ENCODE measurements at regions not wholly inside any gene's neighbourhood (a gene's known extent, or its start where the extent isn't known, plus 50 kb on each side); places are given as distances from the start of the nearest gene placed in this dataset.

DNA sequence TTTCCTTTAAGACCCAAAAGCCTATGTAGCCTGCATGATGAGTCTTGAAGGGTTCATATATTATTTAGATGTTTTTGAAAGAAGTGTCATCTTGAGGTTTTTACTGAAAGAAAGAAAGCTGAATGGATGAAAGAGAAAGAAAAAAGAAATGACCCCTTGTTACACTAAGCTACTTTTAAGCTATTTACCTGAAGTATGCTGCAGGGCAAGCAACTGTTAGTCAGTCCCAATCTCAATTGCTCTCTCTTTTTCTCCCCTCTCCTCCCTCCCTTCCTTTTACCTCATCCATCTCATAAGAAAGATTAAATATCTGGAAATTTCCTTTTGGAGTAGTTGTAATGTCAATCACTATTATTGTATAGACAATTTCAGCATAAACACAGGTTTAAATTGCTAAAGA is 512.4 kb downstream of the TMTC2 start:
- no peaks in the 10 kb centered on the region for H3K9me3 ChIP-seq (ENCODE audit: control insufficient read depth, insufficient read depth, low read length)
- no peak overlapping the region for H3K4me3 ChIP-seq (ENCODE audit: low read depth, low read length)
- H3K36me3 ChIP-seq (ENCODE audit: control insufficient read depth, insufficient read depth, low read length), result no peaks in the 10 kb centered on the region
- no peak overlapping the region for H3K9ac ChIP-seq (ENCODE audit: low read depth, low read length)
- peaks cover 31% of the 10 kb centered on the region for H3K4me1 ChIP-seq (ENCODE audit: control insufficient read depth, insufficient read depth, low read length)
- H3K27me3 ChIP-seq (ENCODE audit: control insufficient read depth, insufficient read depth, low read length), result no peaks in the 10 kb centered on the region

DNA sequence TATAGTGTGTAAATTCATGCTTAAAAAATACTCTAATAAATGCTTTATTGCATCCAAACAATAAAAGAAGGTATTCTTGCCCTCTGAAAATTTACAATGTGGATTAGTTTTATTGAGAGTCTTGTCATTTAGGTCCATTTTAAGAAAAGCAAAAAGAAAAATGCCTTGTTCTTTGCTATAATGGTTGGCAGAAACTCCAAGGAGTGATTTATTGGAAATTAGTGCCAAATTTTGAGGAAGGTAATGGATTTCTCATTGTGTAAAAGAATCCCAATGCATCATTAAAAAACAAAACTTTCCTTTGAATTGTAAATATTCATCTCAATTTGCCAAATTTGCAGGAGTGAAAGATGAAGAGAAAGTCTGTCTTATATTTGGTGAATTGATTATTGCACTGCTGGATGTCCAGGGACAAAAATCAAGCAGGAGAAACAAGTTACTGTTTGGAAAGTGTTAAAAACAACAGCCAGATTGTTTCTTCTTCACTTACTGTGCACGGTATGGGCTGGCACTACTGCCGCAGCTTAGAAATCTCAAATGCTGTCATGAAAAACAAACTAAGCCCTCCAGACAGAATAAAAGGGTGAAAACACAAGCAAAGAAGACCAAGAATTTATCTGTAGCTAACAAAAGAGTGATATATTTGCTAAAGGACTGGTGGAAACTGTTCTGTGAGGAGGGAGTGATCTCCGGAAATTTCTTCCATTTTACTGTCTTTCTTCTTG is 511.7 kb downstream of the TMTC2 start:
- H3K9ac ChIP-seq (ENCODE audit: low read depth, low read length), result no peak overlapping the region
- no peaks in the 10 kb centered on the region for H3K9me3 ChIP-seq (ENCODE audit: control insufficient read depth, insufficient read depth, low read length)
- no peaks in the 10 kb centered on the region for H3K27me3 ChIP-seq (ENCODE audit: control insufficient read depth, insufficient read depth, low read length)
- H3K4me1 ChIP-seq (ENCODE audit: control insufficient read depth, insufficient read depth, low read length), result peaks cover 31% of the 10 kb centered on the region
- no peak overlapping the region for H3K4me3 ChIP-seq (ENCODE audit: low read depth, low read length)
- H3K36me3 ChIP-seq (ENCODE audit: control insufficient read depth, insufficient read depth, low read length), result no peaks in the 10 kb centered on the region

DNA sequence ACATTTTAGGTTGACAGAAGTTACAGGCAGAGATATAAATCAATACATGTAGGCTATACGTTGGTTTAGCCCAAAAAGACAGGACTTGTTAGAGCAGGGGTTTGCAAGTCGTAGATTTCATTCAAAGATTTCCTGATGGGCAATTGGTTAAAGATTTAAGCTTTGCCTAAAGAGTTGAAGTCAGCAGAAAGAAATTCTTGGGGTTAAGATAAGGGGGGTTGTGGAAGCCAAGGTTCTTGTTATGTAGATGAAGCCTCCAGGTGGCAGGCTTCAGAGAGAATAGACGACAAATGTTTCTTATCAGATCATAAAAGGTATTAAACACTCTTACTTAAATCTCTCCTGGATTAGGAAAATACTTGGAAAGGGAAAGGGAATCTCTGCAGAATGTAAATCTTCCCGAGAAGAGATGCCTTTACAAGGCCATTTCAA is 510.8 kb downstream of the TMTC2 start:
- Histone ChIP-seq H3K4me3 (ENCODE audit: low read depth, low read length) (no peak overlapping the region), H3K9me3 (ENCODE audit: control insufficient read depth, insufficient read depth, low read length) (no peaks in the 10 kb centered on the region), H3K4me1 (ENCODE audit: control insufficient read depth, insufficient read depth, low read length) (peaks cover 31% of the 10 kb centered on the region), H3K9ac (ENCODE audit: low read depth, low read length) (no peak overlapping the region), H3K36me3 (ENCODE audit: control insufficient read depth, insufficient read depth, low read length) (no peaks in the 10 kb centered on the region), H3K27me3 (ENCODE audit: control insufficient read depth, insufficient read depth, low read length) (no peaks in the 10 kb centered on the region)

DNA sequence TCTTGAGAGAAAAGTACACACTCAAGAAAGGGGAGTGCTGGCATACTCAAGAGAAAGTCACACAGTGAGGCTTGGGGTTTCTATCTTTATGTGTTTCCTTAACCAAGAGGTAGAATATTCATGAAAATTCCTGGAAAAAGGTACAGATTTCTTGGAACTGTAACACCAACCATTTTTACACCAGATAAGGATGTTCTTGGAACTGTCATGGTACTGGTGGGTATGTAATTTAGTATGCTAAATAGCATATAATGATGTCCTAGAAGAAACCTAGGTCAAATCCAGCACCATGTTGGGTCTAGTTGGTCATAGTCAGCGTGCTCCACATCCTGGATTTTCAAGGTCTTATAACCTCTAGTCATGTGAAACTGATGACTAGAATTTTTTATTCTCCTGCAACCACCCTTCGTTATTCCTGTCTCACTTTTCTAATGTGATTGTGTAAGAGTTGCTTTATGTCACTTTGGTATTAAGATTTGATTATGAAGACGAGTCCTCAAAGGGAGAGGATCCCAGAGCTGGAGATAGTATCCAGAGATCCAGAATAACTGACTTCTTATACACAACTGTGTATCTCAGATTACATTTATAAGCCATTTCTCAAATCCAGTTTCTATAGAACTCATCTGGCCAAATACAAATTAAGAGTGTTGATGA is 510.1 kb downstream of the TMTC2 start:
- Histone ChIP-seq H3K9me3 (ENCODE audit: control insufficient read depth, insufficient read depth, low read length) (no peaks in the 10 kb centered on the region), H3K36me3 (ENCODE audit: control insufficient read depth, insufficient read depth, low read length) (no peaks in the 10 kb centered on the region), H3K27me3 (ENCODE audit: control insufficient read depth, insufficient read depth, low read length) (no peaks in the 10 kb centered on the region), H3K4me1 (ENCODE audit: control insufficient read depth, insufficient read depth, low read length) (peaks cover 31% of the 10 kb centered on the region), H3K4me3 (ENCODE audit: low read depth, low read length) (no peak overlapping the region), H3K9ac (ENCODE audit: low read depth, low read length) (no peak overlapping the region)

DNA sequence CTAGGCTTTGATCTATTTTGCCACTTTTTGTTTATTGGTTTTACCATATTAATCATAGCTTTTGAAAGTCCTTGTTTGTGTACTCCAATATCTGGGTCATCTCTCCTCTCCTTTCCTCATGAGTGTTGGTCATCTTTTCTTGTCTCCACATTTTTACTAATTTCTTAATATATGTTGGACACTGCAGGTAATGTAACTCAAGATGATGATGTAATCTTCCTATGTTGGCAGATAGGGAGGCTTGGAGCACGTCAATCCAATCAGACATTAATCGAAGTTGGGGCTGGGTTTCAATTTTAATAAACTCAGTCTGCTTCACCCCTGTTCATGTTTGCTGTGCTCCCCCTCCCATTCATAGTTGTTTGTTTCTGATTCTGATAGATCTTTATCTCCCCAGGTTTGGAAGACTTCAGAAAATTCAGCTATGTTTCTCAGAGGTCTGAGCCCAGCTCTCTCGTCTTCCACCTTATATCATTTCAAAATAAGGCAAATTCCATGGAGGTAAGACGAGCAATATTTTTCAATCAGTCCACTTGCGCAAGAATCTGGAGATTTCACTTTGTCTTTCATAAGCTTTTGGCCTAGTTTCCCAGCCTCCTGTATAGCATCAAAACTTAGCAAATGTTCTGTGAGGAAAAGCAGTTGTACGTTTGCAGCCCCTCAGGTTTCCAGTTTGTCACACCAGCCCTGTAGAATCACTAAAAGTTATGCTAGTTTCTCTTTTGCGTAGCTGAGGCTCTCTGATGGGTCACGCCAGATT is 504.1 kb downstream of the TMTC2 start:
- no peaks in the 10 kb centered on the region for H3K4me1 ChIP-seq (ENCODE audit: control insufficient read depth, insufficient read depth, low read length)
- no peak overlapping the region for H3K4me3 ChIP-seq (ENCODE audit: low read depth, low read length)
- no peaks in the 10 kb centered on the region for H3K27me3 ChIP-seq (ENCODE audit: control insufficient read depth, insufficient read depth, low read length)
- H3K36me3 ChIP-seq (ENCODE audit: control insufficient read depth, insufficient read depth, low read length), result no peaks in the 10 kb centered on the region
- H3K9me3 ChIP-seq (ENCODE audit: control insufficient read depth, insufficient read depth, low read length), result no peaks in the 10 kb centered on the region
- H3K9ac ChIP-seq (ENCODE audit: low read depth, low read length), result no peak overlapping the region

DNA sequence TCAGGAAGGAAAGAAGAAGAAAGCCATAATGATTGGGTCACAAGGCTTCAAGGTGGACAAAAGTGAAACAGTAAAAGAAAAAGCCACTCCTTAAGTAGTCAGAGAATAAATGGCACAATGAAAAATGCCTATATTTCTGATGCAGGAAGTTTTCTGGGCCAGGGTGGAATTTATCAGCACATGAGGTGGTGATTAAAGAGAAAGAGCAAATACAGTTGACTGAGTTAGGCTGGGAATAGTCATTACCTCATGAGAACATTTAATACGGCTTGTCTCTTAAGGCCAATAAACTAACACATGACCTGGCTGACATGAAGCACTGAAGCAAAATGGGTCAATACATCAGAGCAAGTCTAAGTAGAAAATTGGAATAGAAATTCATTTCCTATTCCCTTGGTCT is 499.7 kb downstream of the TMTC2 start:
- Histone ChIP-seq H3K36me3 (ENCODE audit: control insufficient read depth, insufficient read depth, low read length) (no peaks in the 10 kb centered on the region), H3K9ac (ENCODE audit: low read depth, low read length) (no peak overlapping the region), H3K4me3 (ENCODE audit: low read depth, low read length) (no peak overlapping the region), H3K4me1 (ENCODE audit: control insufficient read depth, insufficient read depth, low read length) (no peaks in the 10 kb centered on the region), H3K9me3 (ENCODE audit: control insufficient read depth, insufficient read depth, low read length) (no peaks in the 10 kb centered on the region), H3K27me3 (ENCODE audit: control insufficient read depth, insufficient read depth, low read length) (no peaks in the 10 kb centered on the region)

DNA sequence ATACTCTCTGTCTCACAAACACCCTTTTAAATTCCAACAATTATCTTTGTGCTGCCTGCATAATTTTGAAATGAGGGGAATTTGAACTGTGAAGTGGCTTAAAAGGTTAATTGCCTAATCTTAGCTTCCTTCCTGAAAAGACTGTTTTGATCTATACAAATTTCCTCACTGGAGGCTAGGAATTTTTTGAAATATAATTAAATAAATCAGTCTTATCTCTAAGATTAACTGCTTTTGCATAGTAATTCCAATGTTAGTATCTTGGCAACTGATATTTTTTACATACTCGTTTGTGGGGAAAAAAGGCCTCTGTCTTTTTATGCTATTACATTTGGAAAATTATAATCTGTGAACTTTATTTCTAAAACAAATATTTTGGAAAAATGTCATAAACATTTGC is 498.5 kb downstream of the TMTC2 start:
- Histone ChIP-seq H3K9me3 (ENCODE audit: control insufficient read depth, insufficient read depth, low read length) (no peaks in the 10 kb centered on the region), H3K4me1 (ENCODE audit: control insufficient read depth, insufficient read depth, low read length) (no peaks in the 10 kb centered on the region), H3K4me3 (ENCODE audit: low read depth, low read length) (no peak overlapping the region), H3K36me3 (ENCODE audit: control insufficient read depth, insufficient read depth, low read length) (no peaks in the 10 kb centered on the region), H3K27me3 (ENCODE audit: control insufficient read depth, insufficient read depth, low read length) (no peaks in the 10 kb centered on the region), H3K9ac (ENCODE audit: low read depth, low read length) (no peak overlapping the region)

All from iPS-15b (cell line).